ENCODE measurements at regions not wholly inside any gene's neighbourhood (a gene's known extent, or its start where the extent isn't known, plus 50 kb on each side); places are given as distances from the start of the nearest gene placed in this dataset.

- TF ChIP-seq, protein P1, sequence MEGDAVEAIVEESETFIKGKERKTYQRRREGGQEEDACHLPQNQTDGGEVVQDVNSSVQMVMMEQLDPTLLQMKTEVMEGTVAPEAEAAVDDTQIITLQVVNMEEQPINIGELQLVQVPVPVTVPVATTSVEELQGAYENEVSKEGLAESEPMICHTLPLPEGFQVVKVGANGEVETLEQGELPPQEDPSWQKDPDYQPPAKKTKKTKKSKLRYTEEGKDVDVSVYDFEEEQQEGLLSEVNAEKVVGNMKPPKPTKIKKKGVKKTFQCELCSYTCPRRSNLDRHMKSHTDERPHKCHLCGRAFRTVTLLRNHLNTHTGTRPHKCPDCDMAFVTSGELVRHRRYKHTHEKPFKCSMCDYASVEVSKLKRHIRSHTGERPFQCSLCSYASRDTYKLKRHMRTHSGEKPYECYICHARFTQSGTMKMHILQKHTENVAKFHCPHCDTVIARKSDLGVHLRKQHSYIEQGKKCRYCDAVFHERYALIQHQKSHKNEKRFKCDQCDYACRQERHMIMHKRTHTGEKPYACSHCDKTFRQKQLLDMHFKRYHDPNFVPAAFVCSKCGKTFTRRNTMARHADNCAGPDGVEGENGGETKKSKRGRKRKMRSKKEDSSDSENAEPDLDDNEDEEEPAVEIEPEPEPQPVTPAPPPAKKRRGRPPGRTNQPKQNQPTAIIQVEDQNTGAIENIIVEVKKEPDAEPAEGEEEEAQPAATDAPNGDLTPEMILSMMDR (IDR thresholded peaks at IDR 0.05): no peak
- TF ChIP-seq POLR2A (IDR thresholded peaks at IDR 0.05) (no peak), POLR2AphosphoS5 (IDR thresholded peaks at IDR 0.05) (no peak)
Measured at GRCh38 chr20:40319741-40320516, 369.1 kb downstream of the MAFB start.
